ENCODE measurements at regions not wholly inside any gene's neighbourhood (a gene's known extent, or its start where the extent isn't known, plus 50 kb on each side); places are given as distances from the start of the nearest gene placed in this dataset.

GRCh38 chr14:44795725-44796124, 166.0 kb downstream of the KLHL28 start:
- ATAC-seq = no peak
- intact Hi-C loops (cut with DNase I, micrococcal nuclease) = no loop called here
- no peak for DNase-seq

GRCh38 chr14:44791730-44792129, 170.0 kb downstream of the KLHL28 start:
- intact Hi-C loops (cut with DNase I, micrococcal nuclease) = no loop called here
- no peak for DNase-seq
- no peak for ATAC-seq

- intact Hi-C loops (cut with DNase I, micrococcal nuclease) = no loop called here
- DNase-seq (no peak), ATAC-seq (no peak)
Measured at GRCh38 chr14:44788612-44789011, 173.1 kb downstream of the KLHL28 start.

GRCh38 chr14:44785096-44785495, 176.7 kb downstream of the KLHL28 start:
- intact Hi-C loops (cut with DNase I, micrococcal nuclease) = no loop called here
- DNase-seq (no peak), ATAC-seq (no peak)

GRCh38 chr14:44783901-44784300, 177.8 kb downstream of the KLHL28 start:
- intact Hi-C loops (cut with DNase I, micrococcal nuclease) = no loop called here
- DNase-seq (no peak), ATAC-seq (no peak)

GRCh38 chr14:44782775-44783238, 178.9 kb downstream of the KLHL28 start:
- intact Hi-C loops (cut with DNase I, micrococcal nuclease) = no loop called here
- DNase-seq (no peak), ATAC-seq (no peak)

GRCh38 chr14:44780989-44781388, 180.8 kb downstream of the KLHL28 start:
- ATAC-seq (no peak), DNase-seq (no peak)
- intact Hi-C loops (cut with DNase I, micrococcal nuclease) = no loop called here

GRCh38 chr14:44778604-44779003, 183.1 kb downstream of the KLHL28 start:
- no peak for ATAC-seq
- DNase-seq = no peak
- intact Hi-C loops (cut with DNase I, micrococcal nuclease) = no loop called here

GRCh38 chr14:44777584-44777983, 184.2 kb downstream of the KLHL28 start:
- no peak for ATAC-seq
- no peak for DNase-seq
- intact Hi-C loops (cut with DNase I, micrococcal nuclease) = no loop called here

- DNase-seq = no peak
- intact Hi-C loops (cut with DNase I, micrococcal nuclease) = no loop called here
- no peak for ATAC-seq
Measured at GRCh38 chr14:44775248-44775647, 186.5 kb downstream of the KLHL28 start.

- DNase-seq (no peak), ATAC-seq (no peak)
- intact Hi-C loops (cut with DNase I, micrococcal nuclease) = no loop called here
Measured at GRCh38 chr14:44774396-44774795, 187.4 kb downstream of the KLHL28 start.

- no peak for DNase-seq
- intact Hi-C loops (cut with DNase I, micrococcal nuclease) = no loop called here
- no peak for ATAC-seq
Measured at GRCh38 chr14:44771496-44771895, 190.3 kb downstream of the KLHL28 start.

GRCh38 chr14:44770201-44770600, 191.5 kb downstream of the KLHL28 start:
- intact Hi-C loops (cut with DNase I, micrococcal nuclease) = no loop called here
- DNase-seq (no peak), ATAC-seq (no peak)

- DNase-seq (no peak), ATAC-seq (no peak)
- intact Hi-C loops (cut with DNase I, micrococcal nuclease) = no loop called here
Measured at GRCh38 chr14:44768935-44769334, 192.8 kb downstream of the KLHL28 start.

- no peak for ATAC-seq
- intact Hi-C loops (cut with DNase I, micrococcal nuclease) = no loop called here
- no peak for DNase-seq
Measured at GRCh38 chr14:44767646-44768173, 194.0 kb downstream of the KLHL28 start.

- intact Hi-C loops (cut with DNase I, micrococcal nuclease) = no loop called here
- ATAC-seq (no peak), DNase-seq (no peak)
Measured at GRCh38 chr14:44766285-44766684, 195.5 kb downstream of the KLHL28 start.

- DNase-seq (no peak), ATAC-seq (no peak)
- intact Hi-C loops (cut with DNase I, micrococcal nuclease) = no loop called here
Measured at GRCh38 chr14:44763356-44763755, 198.4 kb downstream of the KLHL28 start.

- intact Hi-C loops (cut with DNase I, micrococcal nuclease) = no loop called here
- no peak for ATAC-seq
Measured at GRCh38 chr14:44759277-44759676, 202.5 kb downstream of the KLHL28 start.

GRCh38 chr14:44756554-44756953, 205.2 kb downstream of the KLHL28 start:
- DNase-seq (no peak), ATAC-seq (no peak)
- intact Hi-C loops (cut with DNase I, micrococcal nuclease) = no loop called here

More at GRCh38 chr14:44759277-44759676, 202.5 kb downstream of the KLHL28 start:
- DNase-seq = no peak

- intact Hi-C loops (cut with DNase I, micrococcal nuclease) = no loop called here
- no peak for DNase-seq
- no peak for ATAC-seq
Measured at GRCh38 chr14:44745371-44745770, 216.4 kb downstream of the KLHL28 start.

- intact Hi-C loops (cut with DNase I, micrococcal nuclease) = no loop called here
- ATAC-seq = no peak
- no peak for DNase-seq
Measured at GRCh38 chr14:44742202-44742601, 219.5 kb downstream of the KLHL28 start.

- intact Hi-C loops (cut with DNase I, micrococcal nuclease) = no loop called here
Measured at GRCh38 chr14:44741431-44741830, 220.3 kb downstream of the KLHL28 start.

More at GRCh38 chr14:44741431-44741830, 220.3 kb downstream of the KLHL28 start:
- ATAC-seq (no peak), DNase-seq (no peak)
